ENCODE measurements at regions not wholly inside any gene's neighbourhood (a gene's known extent, or its start where the extent isn't known, plus 50 kb on each side); places are given as distances from the start of the nearest gene placed in this dataset.

GRCh38 chr3:166114448-166114847, 277.2 kb upstream of the BCHE start:
- TF ChIP-seq CTCF (IDR thresholded peaks at IDR 0.05) (no peak), POLR2A (IDR thresholded peaks at IDR 0.05) (no peak)

Measured in breast epithelium (tissue), 3 donors.